SK-N-SH (cell line): ENCODE measurements at regions not wholly inside any gene's neighbourhood (a gene's known extent, or its start where the extent isn't known, plus 50 kb on each side); places are given as distances from the start of the nearest gene placed in this dataset.

Experiments
- CTCF ChIA-PET: fragments of 300-600, 350-600 bp; formaldehyde crosslinking; extraction: SDS; loops from one replicate; lab custom pipeline; 2021; lab: Yijun Ruan, JAX
- POLR2A ChIA-PET: fragments of 350-600 bp; sonication (Branson Sonifier 250); formaldehyde crosslinking; extraction: SDS; loops from one replicate; lab custom pipeline; 2020; ENCODE audit warnings: antibody characterized with exemption, inconsistent platforms; lab: Yijun Ruan, JAX
- DNase-seq: peaks from one replicate; pipeline ENCODE4 v3.0.0; 2012
- H2AFZ ChIP-seq: fragments of 200-600 bp; sonication (generic); 2 replicates; pipeline ENCODE4 v1.8.1; 2016; ENCODE audit warnings: antibody characterized with exemption, mild to moderate bottlenecking, low read depth
- H3F3A ChIP-seq: fragments of 200-600 bp; sonication (generic); replicated peaks from 2 replicates; pipeline ENCODE3; 2016; ENCODE audit warnings: antibody characterized with exemption, mild to moderate bottlenecking; ENCODE audit not compliant: insufficient read depth
- H3K27ac ChIP-seq, 2 experiments: fragments of 200-500 bp in 1 of 2; fragments of 200-600 bp in 1 of 2; sonication (Bioruptor generic) in 1 of 2; sonication (generic), shearing (Covaris generic) in 1 of 2; 2 replicates each; pipeline versions ENCODE4 v1.5.1 to v1.6.1; 2014 to 2016; ENCODE audit warnings: low read depth in 2 of 2, inconsistent platforms in 1 of 2, low read length in 1 of 2, mild to moderate bottlenecking in 1 of 2, mixed read lengths in 1 of 2
- H3K27me3 ChIP-seq: fragments of 200-600 bp; sonication (generic), shearing (Covaris generic); 2 replicates; pipeline ENCODE4 v1.6.1; 2016; ENCODE audit warnings: mixed run types; ENCODE audit not compliant: insufficient read depth
- H3K36me3 ChIP-seq, 2 experiments: fragments of 200-500 bp in 1 of 2; fragments of 200-600 bp in 1 of 2; sonication (Bioruptor generic) in 1 of 2; sonication (generic) in 1 of 2; replicated peaks in 1 of 2; 2 replicates each; pipeline versions ENCODE3 to v1.5.1; 2014 to 2016; ENCODE audit warnings: low read length in 1 of 2, mild to moderate bottlenecking in 1 of 2; ENCODE audit not compliant: insufficient read depth in 2 of 2, control insufficient read depth in 1 of 2
- H3K4me1 ChIP-seq, 2 experiments: fragments of 200-500 bp in 1 of 2; fragments of 200-600 bp in 1 of 2; sonication (Bioruptor generic) in 1 of 2; sonication (generic), shearing (Covaris generic) in 1 of 2; 2 replicates each; pipeline versions ENCODE4 v1.5.1 to v1.6.1; 2014 to 2016; ENCODE audit warnings: low read depth in 1 of 2, low read length in 1 of 2, mixed run types in 1 of 2; ENCODE audit not compliant: insufficient read depth in 2 of 2, control insufficient read depth in 1 of 2
- H3K4me2 ChIP-seq: fragments of 200-600 bp; sonication (generic), shearing (Covaris generic); 2 replicates; pipeline ENCODE4 v1.6.1; 2017; ENCODE audit warnings: mixed run types
- H3K4me3 ChIP-seq, 2 experiments: fragments of 200-500 bp in 1 of 2; fragments of 200-600 bp in 1 of 2; sonication (Bioruptor generic) in 1 of 2; sonication (generic), shearing (Covaris generic) in 1 of 2; 2 replicates each; pipeline versions ENCODE4 v1.5.1 to v1.8.1; 2014 to 2016; ENCODE audit warnings: low read depth in 2 of 2, inconsistent platforms in 1 of 2, low read length in 1 of 2, mild to moderate bottlenecking in 1 of 2, mixed read lengths in 1 of 2, moderate library complexity in 1 of 2
- H3K79me2 ChIP-seq: fragments of 200-600 bp; sonication (generic); 2 replicates; pipeline ENCODE4 v1.8.1; 2017; ENCODE audit warnings: mild to moderate bottlenecking; ENCODE audit not compliant: insufficient read depth
- H3K9ac ChIP-seq: fragments of 200-600 bp; sonication (generic); 2 replicates; pipeline ENCODE4 v1.6.1; 2017; ENCODE audit warnings: mixed run types
- H3K9me2 ChIP-seq: fragments of 200-600 bp; sonication (generic); 2 replicates; pipeline ENCODE4 v1.6.1; 2017; ENCODE audit warnings: mixed run types
- H3K9me3 ChIP-seq: fragments of 200-600 bp; sonication (generic); 2 replicates; pipeline ENCODE4 v1.6.1; 2017; ENCODE audit warnings: mixed run types, mild to moderate bottlenecking, moderate library complexity
- H4K20me1 ChIP-seq: fragments of 200-600 bp; sonication (generic); 2 replicates; pipeline ENCODE4 v1.6.1; 2017; ENCODE audit warnings: mild to moderate bottlenecking, mixed run types; ENCODE audit not compliant: insufficient read depth
- CHD2 ChIP-seq: fragments of 150-350 bp; IDR thresholded peaks from 2 replicates; pipeline ENCODE4 v1.6.1; 2018; ENCODE audit warnings: low read length; ENCODE audit not compliant: partially characterized antibody
- ELF1 ChIP-seq: IDR thresholded peaks from 2 replicates; pipeline ENCODE4 v1.4.0; 2012
- EZH2phosphoT487 ChIP-seq: fragments of 200-600 bp; sonication (generic); IDR thresholded peaks from 2 replicates; pipeline ENCODE4 v1.6.1; 2017; ENCODE audit warnings: low read depth, mixed run types, mild to moderate bottlenecking, antibody characterized with exemption, moderate library complexity, borderline replicate concordance
- FOSL2 ChIP-seq: IDR thresholded peaks from 2 replicates; pipeline ENCODE4 v1.4.0; 2012; ENCODE audit warnings: low read depth, mild to moderate bottlenecking, moderate library complexity, borderline replicate concordance
- FOXM1 ChIP-seq: IDR thresholded peaks from 2 replicates; pipeline ENCODE4 v1.4.0; 2012; ENCODE audit warnings: low read depth, mild to moderate bottlenecking
- GABPA ChIP-seq: IDR thresholded peaks from 2 replicates; pipeline ENCODE4 v1.4.0; 2012; ENCODE audit warnings: low read depth, mild to moderate bottlenecking
- GATA2 ChIP-seq: sonication (generic); formaldehyde crosslinking; IDR thresholded peaks from 2 replicates; pipeline ENCODE4 v1.5.0; 2020; ENCODE audit warnings: mild to moderate bottlenecking, missing genetic modification reagents
- IRF3 ChIP-seq: fragments of 150-350 bp; IDR thresholded peaks from 2 replicates; pipeline ENCODE4 v1.6.1; 2016; ENCODE audit warnings: mild to moderate bottlenecking, low read depth, low read length
- POLR2AphosphoS5 ChIP-seq: IDR thresholded peaks from 2 replicates; pipeline ENCODE4 v1.6.1; 2012; ENCODE audit warnings: low read depth, low read length
- RXRA ChIP-seq: IDR thresholded peaks from 2 replicates; pipeline ENCODE4 v1.4.0; 2012; ENCODE audit warnings: low read depth, mild to moderate bottlenecking, borderline replicate concordance
- SIN3A ChIP-seq: IDR thresholded peaks from 2 replicates; pipeline ENCODE4 v1.6.1; 2012; ENCODE audit warnings: low read depth, mild to moderate bottlenecking, low read length, moderate library complexity, borderline replicate concordance
- TEAD4 ChIP-seq: IDR thresholded peaks from 2 replicates; pipeline ENCODE4 v1.4.0; 2012; ENCODE audit warnings: mild to moderate bottlenecking, borderline replicate concordance; ENCODE audit not compliant: insufficient read depth
- TF ChIP-seq, protein P1 (sequence below): IDR thresholded peaks from 2 replicates; pipeline ENCODE4 v1.6.1; 2012; ENCODE audit warnings: mild to moderate bottlenecking, low read depth, low read length, moderate library complexity
- TF ChIP-seq, protein P2 (sequence below): fragments of 200-600 bp; sonication (generic); IDR thresholded peaks from 2 replicates; pipeline ENCODE4 v1.6.1; 2017; ENCODE audit warnings: antibody characterized with exemption, mild to moderate bottlenecking, moderate library complexity
- TF ChIP-seq, protein P3 (sequence below): fragments of 150-350 bp; IDR thresholded peaks from 2 replicates; pipeline ENCODE4 v1.6.1; 2017; ENCODE audit warnings: antibody characterized with exemption, low read length, low read depth, borderline replicate concordance
- TF ChIP-seq, protein P4 (sequence below): IDR thresholded peaks from 2 replicates; pipeline ENCODE4; 2012

DNA sequence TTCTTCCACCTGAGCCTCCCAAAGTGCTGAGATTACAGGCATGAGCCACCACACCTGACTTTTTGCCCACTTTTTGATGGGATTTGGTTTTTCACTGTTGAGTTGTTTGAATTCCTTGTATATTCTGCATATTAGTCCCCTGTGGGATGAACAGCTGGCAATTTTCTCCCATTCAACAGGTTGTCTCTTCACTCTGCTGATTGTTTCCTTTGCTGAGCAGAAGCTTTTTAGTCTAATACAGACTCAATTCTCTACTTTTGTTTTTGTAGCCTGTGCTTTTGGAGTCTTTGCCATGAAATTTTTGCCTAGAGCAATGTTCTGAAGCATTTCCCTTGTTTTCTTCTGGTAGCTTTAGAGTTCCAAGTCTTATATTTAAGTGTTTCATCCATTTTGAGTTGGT is 62.7 kb upstream of the MFGE8 start:
- no peak overlapping the region for H3K9ac ChIP-seq
- H3F3A ChIP-seq, result no peaks in the 10 kb centered on the region
- ChIA-PET CTCF (interaction anchor here (1.2 kb wide), 1 partner anchor 71 kb away, joined by 3 read pairs; no protein-coding TSS in a partner anchor), POLR2A (no interaction called here)
- no peak overlapping the region for H3K4me3 ChIP-seq
- no peak overlapping the region for H3K4me2 ChIP-seq
- H3K9me3 ChIP-seq, result no peaks in the 10 kb centered on the region
- H2AFZ ChIP-seq, result no peak overlapping the region
- H3K27me3 ChIP-seq, result no peaks in the 10 kb centered on the region
- DNase-seq, result no peak
- H3K27ac ChIP-seq, result no peak overlapping the region
- no peaks in the 10 kb centered on the region for H3K4me1 ChIP-seq
- H4K20me1 ChIP-seq, result no peaks in the 10 kb centered on the region
- no peaks in the 10 kb centered on the region for H3K36me3 ChIP-seq
- no peaks in the 10 kb centered on the region for H3K79me2 ChIP-seq
- no peaks in the 10 kb centered on the region for H3K9me2 ChIP-seq
- TF ChIP-seq FOSL2 (no peak), POLR2AphosphoS5 (no peak), SIN3A (no peak), ELF1 (no peak), IRF3 (no peak), RXRA (no peak), CHD2 (no peak), GATA2 (CRISPR knock-in tag) (no peak), FOXM1 (no peak), EZH2phosphoT487 (no peak), TEAD4 (no peak), GABPA (no peak)
- TF ChIP-seq, protein P1, sequence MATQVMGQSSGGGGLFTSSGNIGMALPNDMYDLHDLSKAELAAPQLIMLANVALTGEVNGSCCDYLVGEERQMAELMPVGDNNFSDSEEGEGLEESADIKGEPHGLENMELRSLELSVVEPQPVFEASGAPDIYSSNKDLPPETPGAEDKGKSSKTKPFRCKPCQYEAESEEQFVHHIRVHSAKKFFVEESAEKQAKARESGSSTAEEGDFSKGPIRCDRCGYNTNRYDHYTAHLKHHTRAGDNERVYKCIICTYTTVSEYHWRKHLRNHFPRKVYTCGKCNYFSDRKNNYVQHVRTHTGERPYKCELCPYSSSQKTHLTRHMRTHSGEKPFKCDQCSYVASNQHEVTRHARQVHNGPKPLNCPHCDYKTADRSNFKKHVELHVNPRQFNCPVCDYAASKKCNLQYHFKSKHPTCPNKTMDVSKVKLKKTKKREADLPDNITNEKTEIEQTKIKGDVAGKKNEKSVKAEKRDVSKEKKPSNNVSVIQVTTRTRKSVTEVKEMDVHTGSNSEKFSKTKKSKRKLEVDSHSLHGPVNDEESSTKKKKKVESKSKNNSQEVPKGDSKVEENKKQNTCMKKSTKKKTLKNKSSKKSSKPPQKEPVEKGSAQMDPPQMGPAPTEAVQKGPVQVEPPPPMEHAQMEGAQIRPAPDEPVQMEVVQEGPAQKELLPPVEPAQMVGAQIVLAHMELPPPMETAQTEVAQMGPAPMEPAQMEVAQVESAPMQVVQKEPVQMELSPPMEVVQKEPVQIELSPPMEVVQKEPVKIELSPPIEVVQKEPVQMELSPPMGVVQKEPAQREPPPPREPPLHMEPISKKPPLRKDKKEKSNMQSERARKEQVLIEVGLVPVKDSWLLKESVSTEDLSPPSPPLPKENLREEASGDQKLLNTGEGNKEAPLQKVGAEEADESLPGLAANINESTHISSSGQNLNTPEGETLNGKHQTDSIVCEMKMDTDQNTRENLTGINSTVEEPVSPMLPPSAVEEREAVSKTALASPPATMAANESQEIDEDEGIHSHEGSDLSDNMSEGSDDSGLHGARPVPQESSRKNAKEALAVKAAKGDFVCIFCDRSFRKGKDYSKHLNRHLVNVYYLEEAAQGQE, result no peak
- TF ChIP-seq, protein P2, sequence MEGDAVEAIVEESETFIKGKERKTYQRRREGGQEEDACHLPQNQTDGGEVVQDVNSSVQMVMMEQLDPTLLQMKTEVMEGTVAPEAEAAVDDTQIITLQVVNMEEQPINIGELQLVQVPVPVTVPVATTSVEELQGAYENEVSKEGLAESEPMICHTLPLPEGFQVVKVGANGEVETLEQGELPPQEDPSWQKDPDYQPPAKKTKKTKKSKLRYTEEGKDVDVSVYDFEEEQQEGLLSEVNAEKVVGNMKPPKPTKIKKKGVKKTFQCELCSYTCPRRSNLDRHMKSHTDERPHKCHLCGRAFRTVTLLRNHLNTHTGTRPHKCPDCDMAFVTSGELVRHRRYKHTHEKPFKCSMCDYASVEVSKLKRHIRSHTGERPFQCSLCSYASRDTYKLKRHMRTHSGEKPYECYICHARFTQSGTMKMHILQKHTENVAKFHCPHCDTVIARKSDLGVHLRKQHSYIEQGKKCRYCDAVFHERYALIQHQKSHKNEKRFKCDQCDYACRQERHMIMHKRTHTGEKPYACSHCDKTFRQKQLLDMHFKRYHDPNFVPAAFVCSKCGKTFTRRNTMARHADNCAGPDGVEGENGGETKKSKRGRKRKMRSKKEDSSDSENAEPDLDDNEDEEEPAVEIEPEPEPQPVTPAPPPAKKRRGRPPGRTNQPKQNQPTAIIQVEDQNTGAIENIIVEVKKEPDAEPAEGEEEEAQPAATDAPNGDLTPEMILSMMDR, result no peak
- TF ChIP-seq, protein P3, sequence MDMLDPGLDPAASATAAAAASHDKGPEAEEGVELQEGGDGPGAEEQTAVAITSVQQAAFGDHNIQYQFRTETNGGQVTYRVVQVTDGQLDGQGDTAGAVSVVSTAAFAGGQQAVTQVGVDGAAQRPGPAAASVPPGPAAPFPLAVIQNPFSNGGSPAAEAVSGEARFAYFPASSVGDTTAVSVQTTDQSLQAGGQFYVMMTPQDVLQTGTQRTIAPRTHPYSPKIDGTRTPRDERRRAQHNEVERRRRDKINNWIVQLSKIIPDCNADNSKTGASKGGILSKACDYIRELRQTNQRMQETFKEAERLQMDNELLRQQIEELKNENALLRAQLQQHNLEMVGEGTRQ, result no peak
- TF ChIP-seq, protein P4, sequence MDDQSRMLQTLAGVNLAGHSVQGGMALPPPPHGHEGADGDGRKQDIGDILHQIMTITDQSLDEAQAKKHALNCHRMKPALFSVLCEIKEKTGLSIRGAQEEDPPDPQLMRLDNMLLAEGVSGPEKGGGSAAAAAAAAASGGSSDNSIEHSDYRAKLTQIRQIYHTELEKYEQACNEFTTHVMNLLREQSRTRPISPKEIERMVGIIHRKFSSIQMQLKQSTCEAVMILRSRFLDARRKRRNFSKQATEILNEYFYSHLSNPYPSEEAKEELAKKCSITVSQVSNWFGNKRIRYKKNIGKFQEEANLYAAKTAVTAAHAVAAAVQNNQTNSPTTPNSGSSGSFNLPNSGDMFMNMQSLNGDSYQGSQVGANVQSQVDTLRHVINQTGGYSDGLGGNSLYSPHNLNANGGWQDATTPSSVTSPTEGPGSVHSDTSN, result no peak
- TF ChIP-seq, all 33 proteins: peak for 0
